GM18511 (cell line): ENCODE measurements at regions not wholly inside any gene's neighbourhood (a gene's known extent, or its start where the extent isn't known, plus 50 kb on each side); places are given as distances from the start of the nearest gene placed in this dataset.

ENCODE experiments used
- ATAC-seq: cut with Tn5 transposase; IDR thresholded peaks from one replicate; pipeline ENCODE4 v1.9.1; 2021; ENCODE audit warnings: mild to moderate bottlenecking, moderate library complexity; ENCODE audit not compliant: unreplicated experiment

DNA sequence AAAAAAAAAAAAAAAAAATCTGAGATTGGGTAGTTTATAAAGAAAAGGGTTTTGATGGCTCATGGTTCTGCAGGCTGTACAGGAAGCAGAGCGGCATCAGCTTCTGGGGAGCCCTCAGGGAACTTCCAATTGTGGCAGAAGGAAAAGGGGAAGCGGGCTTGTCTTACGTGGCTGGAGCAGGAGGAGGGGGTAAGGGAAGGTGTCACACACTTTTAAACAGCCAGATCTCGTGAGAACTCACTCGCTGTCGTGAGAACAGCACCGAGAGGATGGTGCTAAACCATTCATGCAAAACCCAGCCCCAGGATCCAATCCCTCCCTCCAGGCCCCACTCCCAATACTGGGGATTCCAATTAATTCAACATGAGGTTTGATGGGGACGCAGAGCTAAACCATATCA lies 806.2 kb downstream of the TBC1D22A start:
- no peak for ATAC-seq

DNA sequence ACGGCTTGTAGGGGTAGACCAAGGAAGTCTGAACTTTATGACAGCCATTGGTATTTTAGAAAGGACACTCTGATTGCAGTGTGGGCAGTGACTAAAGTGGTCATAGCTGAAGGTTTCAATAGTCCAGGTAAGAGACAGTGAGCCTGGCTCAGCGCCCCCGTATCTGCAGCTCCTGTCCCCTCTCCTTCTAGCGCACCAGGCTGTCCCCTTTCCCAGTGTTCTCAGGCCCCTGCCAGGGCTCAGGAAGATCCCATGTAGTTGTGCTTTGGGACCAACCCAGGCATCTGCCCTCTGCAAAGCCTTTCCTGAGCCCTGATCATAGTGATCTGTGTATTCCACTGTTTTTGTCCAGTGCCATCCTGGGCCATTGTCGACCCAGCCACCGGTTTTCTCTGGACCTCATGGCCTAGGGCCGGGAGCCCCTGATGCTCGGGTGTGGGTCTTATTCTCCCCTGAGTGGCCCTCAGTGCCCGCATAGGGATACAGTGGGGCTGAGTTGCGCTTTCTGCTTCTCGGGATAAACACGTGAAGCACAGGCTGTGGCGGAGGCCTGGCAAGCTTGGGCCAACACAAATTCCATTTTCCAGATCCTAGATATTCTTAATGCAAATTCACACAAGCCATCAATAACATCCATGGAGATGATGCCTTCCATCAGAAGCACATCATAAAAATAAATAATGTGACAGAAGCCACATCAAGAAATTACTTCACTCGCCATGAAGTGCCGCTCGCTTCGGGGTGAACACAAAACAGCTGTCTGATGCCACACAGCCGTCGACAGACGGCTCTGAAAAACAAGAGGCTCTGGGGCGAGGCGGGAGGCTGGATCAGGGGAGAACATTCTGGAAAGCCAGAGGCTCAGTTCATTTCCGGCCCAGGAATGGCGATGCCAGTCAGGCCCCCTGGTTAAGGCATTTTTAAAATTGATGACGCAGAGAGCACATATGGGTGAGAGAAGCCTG lies 805.0 kb downstream of the TBC1D22A start:
- ATAC-seq = no peak

DNA sequence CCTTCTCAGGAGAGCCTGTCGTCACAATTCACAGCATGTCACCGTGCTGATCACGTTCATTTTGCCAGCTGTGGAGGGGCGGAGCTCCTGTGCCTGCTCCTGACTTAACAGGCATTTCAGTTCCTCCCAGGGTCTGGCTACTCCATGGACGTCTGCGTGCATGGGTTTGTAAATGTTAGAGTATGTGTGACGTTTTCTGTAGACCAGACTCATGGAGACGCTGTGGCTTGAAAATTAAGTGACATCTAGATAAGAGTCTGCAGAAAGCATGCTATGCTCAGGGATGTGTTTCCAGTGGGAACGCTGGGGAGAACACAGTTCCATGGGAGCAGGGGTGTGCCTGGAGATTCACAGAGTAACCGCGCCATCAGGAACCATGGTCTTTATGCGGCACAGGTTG lies 804.0 kb downstream of the TBC1D22A start:
- no peak for ATAC-seq

DNA sequence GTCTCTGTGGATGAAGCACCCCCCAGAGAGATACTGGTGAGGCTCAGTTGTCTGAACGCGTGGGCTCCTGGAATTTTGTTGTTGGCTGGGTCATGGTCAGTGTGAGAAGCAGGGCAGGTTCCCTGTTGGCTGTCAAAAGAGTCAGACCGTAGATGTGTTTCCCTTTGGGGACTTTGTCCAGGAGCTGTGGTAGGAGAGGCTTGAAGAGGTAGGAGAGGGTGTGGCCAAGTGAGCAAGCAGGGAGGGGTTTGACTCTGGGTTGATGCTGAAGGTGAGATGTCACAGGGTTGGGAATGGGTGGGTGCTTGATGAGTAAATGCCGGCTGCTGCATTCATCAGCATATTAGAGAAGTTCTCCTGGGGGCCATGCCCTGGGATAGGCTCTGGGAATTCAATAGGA lies 803.2 kb downstream of the TBC1D22A start:
- no peak for ATAC-seq

DNA sequence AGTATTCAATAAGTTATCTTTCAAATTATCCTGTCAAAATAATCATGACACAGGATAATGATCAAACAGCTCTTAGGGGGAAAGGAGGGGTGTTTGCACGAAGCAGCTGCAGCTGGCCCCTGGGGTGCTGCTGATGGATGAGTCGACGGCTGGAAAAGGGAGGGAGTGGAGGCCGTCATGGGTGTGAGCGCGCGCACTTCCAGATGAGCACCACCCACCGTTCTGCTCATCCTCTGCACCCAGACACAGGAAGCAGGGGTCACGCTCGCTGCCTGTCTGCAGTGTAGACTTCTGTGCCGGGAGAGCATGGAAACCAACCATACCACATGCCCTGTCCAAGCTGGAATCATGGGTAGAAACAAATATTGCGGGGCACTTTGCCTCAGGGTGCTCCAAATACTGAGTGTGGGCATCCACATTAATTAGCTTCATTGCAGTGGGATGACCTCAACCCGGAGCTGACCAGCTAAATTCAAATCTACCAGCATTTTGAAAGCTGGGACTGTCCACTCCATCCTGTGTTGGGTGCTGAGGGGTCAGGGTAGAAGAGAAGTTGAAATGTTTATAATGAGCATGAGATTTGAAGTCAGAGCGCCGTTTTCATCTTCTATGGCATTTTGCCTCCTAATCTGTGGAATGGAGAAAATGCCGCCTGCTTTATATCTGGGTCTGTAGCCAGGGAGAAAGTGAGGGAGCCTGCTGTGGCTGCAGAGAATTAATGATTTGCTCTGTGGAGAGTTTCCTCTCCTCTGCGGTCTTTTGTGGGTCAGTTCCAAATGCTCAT lies 802.4 kb downstream of the TBC1D22A start:
- ATAC-seq = no peak

DNA sequence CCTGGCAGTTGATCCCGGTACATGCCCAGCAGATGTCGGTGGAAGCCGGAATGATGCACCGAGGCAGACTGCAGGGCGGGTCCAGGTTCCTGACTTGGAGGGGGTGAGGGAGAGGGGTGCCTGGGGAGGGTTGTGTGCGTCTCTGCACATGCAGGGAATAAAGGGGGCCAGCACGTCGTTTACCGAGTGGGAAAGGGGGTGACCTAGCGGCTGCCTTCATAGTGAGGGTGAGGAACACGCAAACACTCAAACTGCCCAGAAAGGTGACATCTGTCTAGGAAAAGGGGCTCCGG lies 801.7 kb downstream of the TBC1D22A start:
- ATAC-seq = no peak

DNA sequence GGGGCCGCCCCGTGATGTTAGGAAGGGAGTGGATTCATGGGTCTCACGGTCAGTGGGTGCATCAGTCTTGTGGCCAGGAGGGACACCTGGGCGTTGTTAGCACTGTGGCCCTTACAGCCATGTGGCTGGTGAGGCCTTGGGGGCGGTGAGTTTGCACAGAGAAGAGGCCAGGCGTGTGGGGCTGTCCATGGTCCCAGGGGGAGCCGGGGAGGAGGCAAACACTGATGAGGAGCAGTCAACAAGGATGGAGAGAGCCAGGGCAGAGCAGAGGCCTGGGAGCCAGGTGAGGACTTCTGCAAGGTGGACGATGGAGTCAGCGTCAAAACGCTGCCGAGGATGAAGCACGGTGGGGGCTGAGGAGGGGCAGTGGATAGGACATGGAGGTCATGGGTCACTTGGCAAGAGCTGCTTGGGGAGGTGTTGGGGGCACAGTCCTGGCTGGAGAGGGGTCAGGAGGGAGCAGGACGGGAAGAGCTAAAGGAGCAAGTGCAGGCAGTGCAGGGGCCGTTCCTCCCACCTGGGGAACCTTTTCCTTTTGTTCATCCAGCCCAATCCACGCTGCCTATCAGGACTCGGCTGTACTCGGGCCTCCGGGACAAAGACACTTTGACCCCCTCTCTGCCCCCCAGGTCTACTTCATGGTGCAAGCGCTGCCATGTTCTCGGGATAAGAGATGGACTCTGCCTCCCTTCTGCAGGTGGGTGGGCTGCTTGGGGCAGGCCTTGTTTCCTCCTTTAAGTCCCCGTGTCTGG lies 801.1 kb downstream of the TBC1D22A start:
- ATAC-seq = no peak

DNA sequence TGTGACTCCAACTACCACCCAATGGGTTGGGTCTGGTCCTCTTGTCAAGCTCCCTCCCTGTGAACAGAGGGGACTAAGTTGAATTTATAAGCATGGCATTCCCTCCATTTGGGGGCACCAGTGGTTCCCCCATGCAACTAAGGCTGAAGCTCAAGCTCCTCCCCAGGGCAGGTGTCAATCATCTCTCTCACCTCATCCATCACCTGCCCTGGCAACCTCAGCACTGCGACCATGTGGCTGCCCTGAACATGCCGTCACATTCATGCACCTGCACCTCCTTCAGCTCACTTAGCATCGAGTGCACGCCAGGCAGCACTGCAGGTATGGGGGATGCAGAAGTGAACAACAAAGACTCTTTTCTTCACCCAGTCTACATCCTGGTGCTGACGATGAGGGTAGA lies 799.3 kb downstream of the TBC1D22A start:
- ATAC-seq = no peak

DNA sequence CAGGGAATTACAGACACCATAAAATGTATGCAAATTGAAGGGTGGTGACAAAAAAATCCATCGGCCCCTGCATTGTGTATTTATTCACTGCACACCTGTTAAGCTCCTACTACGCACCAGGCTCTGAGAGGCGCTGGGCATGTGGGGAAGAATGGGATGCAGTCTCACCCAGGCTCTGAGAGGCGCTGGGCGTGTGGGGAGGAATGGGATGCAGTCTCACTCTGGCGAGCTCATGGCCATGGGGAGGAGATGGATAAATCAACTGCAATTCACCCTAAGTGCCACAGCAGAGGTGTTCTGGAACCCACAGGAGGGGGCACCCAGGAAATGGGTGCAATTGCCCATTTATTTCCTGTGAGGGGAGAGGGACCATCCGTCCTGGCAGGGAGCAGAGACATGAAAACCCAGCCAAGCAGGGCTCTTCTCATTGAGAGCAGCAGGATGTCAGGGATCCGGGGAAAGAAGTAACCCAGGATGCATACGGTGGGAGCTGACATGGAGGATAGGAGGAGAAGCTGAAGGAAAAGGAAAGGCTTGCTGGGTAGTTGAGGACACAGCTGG lies 798.7 kb downstream of the TBC1D22A start:
- no peak for ATAC-seq

DNA sequence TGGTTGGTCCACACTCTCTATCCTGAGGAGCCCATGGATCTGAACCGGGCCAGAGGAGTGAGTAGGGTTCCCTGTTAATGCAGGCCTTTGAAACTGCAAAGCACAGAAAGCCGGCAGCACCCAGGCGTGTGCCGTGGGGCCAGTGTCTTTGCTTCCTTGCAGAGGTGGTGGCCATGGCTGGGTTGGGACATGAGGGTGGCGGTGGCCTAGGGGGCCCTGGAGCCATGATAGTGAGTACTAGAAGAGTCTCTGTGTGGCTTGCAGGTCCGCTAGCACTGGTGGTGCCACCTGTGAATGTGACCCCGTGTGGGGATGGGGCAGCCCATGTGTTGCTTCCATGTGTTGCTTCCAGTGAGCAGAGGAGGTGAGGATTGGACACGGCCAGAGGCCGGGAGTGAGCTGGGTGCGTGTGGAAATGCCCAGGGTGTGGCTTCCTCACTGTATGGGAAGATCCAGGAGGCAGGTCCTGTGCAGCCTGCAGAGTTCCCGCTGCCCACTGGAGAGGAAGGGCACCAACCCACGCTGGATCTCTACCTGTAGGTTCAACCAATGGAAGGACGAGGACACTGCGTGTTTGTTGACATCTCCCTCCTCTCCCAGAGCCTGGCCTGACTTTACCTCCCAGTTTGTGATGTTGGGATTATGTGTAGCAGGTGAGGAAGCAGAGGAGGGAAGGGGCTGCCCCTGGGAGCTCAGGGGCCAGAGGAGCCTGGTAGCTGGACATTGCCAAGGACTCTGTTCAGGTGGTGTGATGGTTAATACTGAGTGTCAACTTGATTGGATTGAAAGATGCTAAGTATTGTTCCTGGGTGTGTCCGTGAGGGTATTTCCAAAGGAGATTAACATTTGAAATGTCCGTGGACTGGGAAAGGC lies 796.6 kb downstream of the TBC1D22A start:
- no peak for ATAC-seq

DNA sequence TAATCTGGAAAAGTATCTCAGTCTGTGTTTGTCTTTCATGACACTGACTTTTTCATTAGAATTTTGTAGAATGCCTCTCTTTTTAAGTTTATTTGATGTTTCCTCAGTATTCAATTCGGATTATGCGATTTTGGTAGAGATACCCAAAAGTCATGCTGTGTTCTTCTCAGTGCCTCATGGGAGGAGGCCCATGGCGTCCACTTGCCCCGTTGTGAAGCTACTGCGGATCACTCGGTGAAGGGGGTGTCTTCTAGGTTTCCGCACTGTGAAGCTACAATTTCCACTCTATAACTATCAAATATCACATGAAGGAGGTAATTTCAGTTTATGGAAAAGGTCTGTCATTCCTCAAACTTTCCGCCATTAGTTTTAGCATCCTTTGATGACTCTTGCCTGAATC lies 794.0 kb downstream of the TBC1D22A start:
- no peak for ATAC-seq

DNA sequence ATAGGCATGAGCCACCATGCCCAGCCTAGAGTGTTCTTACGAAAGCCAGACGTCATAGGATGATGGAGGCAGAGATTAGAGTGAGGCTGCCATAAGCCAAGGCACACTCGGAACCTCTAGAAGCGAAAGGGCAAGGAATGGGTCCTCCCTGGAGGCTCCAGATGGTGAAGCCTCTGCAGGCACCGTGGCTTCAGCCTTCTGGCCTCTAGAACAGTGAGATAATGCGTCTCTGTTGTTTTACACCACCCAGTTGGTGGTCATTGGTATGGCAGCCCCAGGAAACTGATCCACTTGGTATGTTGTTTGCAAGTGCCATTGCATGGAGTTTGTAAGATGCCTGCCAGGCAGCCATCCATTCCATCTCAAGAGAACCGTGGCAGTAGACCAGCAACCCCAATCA lies 791.0 kb downstream of the TBC1D22A start:
- ATAC-seq = no peak

DNA sequence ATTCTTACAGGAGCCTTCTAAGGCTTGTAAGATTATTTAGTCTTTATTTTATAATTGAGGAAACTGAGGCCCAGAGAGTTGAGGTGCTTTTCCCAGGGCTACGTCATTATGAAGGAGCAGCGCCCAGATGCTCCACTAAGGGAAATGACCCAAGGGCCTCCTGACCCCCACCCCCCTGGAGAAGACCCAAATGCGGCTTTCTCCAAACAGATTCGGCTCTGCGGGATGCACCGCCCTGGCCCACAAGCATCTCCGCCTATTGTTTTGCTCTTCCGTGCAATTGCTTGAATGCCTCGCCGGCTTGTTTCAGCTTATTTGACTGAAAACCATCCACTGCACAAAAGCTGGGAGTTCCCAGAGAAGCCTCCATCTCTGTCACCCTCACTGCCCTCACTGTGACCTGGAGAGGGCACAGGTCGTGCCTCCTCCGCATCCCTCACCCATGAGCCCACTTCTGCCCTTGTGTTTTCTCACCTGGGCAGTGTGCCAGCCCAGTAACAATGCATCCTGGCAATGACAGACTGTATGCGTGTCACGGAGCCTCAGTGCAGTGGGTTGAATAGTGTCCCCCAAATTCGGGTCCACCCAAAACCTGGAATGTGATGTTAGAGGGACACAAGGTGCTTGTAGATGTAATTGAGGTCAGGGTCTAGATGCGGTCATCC lies 790.2 kb downstream of the TBC1D22A start:
- ATAC-seq = no peak

DNA sequence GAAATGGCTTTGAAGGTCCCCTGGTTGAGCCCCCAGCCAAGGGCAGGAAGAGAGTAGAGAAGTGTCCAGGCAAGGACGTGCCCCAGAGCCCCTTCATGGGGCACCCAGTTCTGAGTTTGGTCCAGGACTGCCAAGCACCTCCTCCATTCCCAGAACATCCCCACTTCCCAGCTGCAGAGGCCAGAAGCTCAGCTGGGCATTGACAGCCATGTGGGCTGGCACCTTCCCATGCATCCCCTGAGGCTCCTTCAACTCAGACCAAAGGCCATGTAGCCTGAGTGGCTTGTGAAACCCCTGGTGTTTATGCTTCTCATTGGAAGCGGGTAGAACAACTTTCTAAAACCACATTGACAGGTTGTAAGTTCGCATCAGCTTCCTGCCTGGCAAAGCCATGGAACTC lies 789.6 kb downstream of the TBC1D22A start:
- ATAC-seq = no peak

DNA sequence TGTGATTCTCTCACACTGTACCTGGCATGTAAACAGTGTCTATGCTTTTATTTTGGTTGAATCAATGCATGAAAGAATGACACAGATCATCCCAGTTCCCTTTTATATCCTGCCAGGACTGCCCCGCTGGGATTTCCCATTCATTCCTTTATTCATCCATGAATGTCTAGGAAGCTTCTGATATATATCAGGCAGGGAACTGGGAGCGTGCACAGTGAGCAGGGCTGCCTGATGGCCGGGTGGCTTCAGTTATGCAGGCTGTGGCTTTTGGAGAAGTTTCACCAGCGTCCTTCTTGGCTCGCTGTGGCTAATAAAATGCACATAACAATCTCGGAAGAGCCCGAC lies 789.0 kb downstream of the TBC1D22A start:
- no peak for ATAC-seq

DNA sequence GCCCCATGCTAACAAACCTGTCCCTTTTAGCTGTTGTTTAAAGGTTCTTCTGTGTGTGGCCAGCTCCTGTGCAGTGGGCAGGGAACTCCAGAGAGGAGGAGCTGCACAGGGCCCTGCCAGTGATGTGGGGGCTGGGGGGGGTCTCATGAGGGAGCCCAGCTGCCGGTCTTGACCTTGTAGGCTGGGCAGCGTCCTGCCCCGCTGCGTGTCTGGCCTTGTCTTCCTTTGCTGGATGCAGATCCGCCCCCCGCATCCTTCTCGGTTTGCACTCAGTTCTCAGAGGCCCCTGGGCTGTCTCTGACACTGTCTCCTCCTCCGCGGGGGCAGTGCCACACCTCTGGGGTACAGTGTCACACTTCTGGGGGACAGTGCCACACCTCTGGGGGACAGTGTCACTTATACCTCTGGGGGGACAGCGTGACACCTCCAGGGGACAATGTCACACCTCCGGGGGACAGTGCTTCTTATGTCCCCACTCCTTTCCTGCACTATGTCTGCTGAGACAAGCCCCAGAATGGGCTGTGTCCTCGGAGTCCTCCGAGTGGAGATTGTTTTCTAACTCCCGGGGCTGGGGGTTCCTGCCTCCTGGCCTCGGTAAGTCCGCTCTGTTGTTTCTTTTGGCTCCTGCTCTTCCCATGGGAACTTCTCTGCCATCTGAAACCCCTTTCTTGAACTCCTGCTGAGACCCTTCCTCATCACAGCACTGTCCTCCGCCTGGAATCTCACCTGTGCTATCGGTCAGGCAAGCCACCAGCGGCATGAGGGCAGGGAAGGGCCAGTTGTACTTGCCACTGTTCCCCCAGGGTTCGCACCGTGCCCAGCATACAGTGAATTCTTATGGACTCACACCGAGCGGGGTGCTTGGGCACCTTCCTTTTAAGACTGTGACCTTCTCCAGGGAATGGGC lies 788.3 kb downstream of the TBC1D22A start:
- no peak for ATAC-seq

DNA sequence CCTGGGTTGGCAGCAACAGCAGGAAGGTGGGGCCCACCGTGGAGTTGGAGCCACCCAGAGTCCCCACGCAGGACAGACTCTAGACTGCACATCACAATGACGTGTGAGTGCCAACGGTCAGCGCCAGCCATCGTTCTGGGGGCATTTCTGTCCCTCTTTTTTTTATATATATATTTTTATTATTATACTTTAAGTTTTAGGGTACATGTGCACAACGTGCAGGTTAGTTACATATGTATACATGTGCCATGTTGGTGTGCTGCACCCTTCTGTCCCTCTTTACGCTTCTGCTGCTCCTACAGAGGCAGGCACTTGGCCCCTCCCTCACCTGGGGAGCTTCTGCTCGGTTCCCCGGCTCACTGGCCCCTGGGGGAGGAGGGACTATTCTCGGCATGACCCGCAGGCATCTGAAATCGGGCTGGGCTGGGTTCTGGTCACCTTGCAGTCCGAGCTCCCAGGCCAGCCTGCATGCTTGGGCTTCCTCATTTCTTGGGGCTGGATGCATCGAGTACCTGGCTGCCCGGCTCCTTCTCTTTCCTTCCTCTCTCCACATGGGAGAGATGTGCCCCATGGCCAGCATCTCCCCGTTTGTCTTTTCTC lies 787.4 kb downstream of the TBC1D22A start:
- ATAC-seq = no peak

DNA sequence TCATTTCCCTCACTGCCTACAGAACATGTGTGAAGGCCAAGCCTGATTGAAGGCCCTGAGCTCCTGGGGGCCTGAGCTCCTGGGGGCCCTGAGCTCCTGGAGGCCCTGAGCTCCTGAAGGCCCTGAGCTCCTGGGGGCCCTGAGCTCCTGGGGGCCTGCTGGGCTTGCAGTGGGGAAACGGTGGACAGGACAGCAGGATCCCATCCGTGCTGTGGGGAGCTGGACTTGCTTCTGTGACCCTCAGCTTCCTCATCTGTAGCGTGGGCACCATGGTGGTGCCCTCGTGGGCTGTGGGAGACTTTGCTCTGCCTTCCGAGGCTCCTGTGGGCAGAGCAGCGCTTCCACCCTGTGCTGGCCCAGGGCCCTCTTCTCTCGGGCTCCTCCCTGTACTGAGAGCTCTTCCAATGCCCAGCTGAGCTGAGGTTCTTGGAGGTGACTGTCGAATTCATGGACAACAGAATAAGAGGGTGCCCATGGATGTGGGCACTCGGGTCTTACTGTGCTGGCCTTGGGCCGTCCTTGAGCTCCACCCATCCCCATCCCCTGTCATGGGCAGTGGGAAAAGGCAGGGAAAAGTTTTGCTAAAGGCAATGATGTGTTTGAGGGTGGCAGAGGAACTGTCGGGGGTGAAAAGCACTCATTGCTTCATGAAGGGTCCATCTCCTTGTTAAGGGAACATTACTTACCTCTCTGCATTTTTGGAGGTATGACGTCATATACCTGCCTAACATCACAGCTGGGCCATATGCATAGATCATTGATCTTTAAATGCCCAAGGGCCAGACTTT lies 786.7 kb downstream of the TBC1D22A start:
- ATAC-seq = no peak
